AG09319 (cell line): ENCODE measurements at regions not wholly inside any gene's neighbourhood (a gene's known extent, or its start where the extent isn't known, plus 50 kb on each side); places are given as distances from the start of the nearest gene placed in this dataset.

Source experiments
- DNase-seq: peaks from one replicate; pipeline ENCODE4 v3.0.0-alpha.2; 2010; ENCODE audit warnings: low read depth; ENCODE audit errors: extremely low read depth
- CTCF ChIP-seq: IDR thresholded peaks from 2 replicates; pipeline ENCODE4 v1.5.1; 2011; ENCODE audit warnings: low read depth, mild to moderate bottlenecking, inconsistent platforms, low read length, moderate library complexity

GRCh38 chr4:62191451-62192240, 991.5 kb downstream of the ADGRL3 start:
- DNase-seq = no peak
- no peak for TF ChIP-seq CTCF

GRCh38 chr4:62170235-62170634, 970.1 kb downstream of the ADGRL3 start:
- no peak for DNase-seq
- TF ChIP-seq CTCF = no peak

GRCh38 chr4:62168681-62169080, 968.6 kb downstream of the ADGRL3 start:
- TF ChIP-seq CTCF = no peak
- DNase-seq = no peak

- no peak for DNase-seq
- no peak for TF ChIP-seq CTCF
Observed at GRCh38 chr4:62162606-62163005, 962.5 kb downstream of the ADGRL3 start.

GRCh38 chr4:62161446-62161845, 961.3 kb downstream of the ADGRL3 start:
- TF ChIP-seq CTCF = no peak
- no peak for DNase-seq

GRCh38 chr4:62159876-62160275, 959.8 kb downstream of the ADGRL3 start:
- DNase-seq = no peak
- no peak for TF ChIP-seq CTCF

GRCh38 chr4:62159306-62159705, 959.2 kb downstream of the ADGRL3 start:
- TF ChIP-seq CTCF = no peak
- DNase-seq = no peak
